ACC112 (cell line): ENCODE measurements at regions not wholly inside any gene's neighbourhood (a gene's known extent, or its start where the extent isn't known, plus 50 kb on each side); places are given as distances from the start of the nearest gene placed in this dataset.
"Not testable (repeated sequence)": the region's sequence is repeated elsewhere in the genome, so short reads cannot be mapped to it uniquely, and the experiment has no call there.

Experiments
- H2AFZ ChIP-seq: fragments of 200-600 bp; sonication (generic); one replicate; pipeline ENCODE4 v1.6.0; 2017; ENCODE audit warnings: antibody characterized with exemption, low read length; ENCODE audit not compliant: unreplicated experiment
- H3K27ac ChIP-seq: fragments of 200-600 bp; sonication (generic); 2 replicates; pipeline ENCODE4 v1.5.1; 2014; ENCODE audit warnings: low read depth, mild to moderate bottlenecking, antibody characterized with exemption, low read length, moderate library complexity
- H3K27me3 ChIP-seq: fragments of 200-600 bp; sonication (generic); 2 replicates; pipeline ENCODE4 v1.6.1; 2014; ENCODE audit warnings: mild to moderate bottlenecking, antibody characterized with exemption, low read length, moderate library complexity, mixed read lengths; ENCODE audit not compliant: insufficient read depth
- H3K36me3 ChIP-seq: fragments of 200-600 bp; sonication (generic); 2 replicates; pipeline ENCODE4 v1.6.1; 2016; ENCODE audit warnings: mild to moderate bottlenecking, antibody characterized with exemption, low read length, moderate library complexity, mixed read lengths; ENCODE audit not compliant: insufficient read depth
- H3K4me1 ChIP-seq: fragments of 200-600 bp; sonication (generic); one replicate; pipeline ENCODE4 v1.6.1; 2016; ENCODE audit warnings: low read length, mixed read lengths; ENCODE audit not compliant: insufficient read depth, unreplicated experiment, control insufficient read depth
- H3K4me3 ChIP-seq: fragments of 200-600 bp; sonication (generic); 2 replicates; pipeline ENCODE4 v1.5.1; 2014; ENCODE audit warnings: mild to moderate bottlenecking, low read depth, low read length
- H3K79me2 ChIP-seq: fragments of 200-600 bp; sonication (generic); one replicate; pipeline ENCODE4 v1.6.0; 2016; ENCODE audit warnings: low read length; ENCODE audit not compliant: control insufficient read depth, unreplicated experiment, insufficient read depth

DNA sequence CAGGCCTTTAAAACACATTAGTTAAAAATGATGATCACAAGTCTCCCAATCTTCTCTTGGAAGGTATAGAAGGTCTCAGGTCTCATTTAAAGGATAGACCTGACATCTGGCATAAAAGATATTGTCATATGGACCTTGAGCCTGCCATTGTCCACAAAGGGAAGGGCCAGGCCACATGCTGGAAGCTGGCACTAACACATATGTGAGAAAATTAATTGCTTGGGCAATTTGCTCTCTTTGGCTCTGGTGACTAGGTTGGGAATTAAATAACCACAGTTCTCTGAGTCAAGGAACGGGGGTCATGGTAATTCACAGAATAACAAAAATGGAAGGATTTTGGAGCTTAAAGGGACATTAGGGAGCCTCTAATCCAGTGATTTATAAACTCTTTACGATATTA is 727.3 kb downstream of the BCL11A start:
- Histone ChIP-seq H3K27ac (no peak overlapping the region), H3K4me1 (no peaks in the 10 kb centered on the region), H3K36me3 (no peaks in the 10 kb centered on the region), H3K79me2 (no peaks in the 10 kb centered on the region), H3K27me3 (no peaks in the 10 kb centered on the region), H2AFZ (no peak overlapping the region), H3K4me3 (no peak overlapping the region)

DNA sequence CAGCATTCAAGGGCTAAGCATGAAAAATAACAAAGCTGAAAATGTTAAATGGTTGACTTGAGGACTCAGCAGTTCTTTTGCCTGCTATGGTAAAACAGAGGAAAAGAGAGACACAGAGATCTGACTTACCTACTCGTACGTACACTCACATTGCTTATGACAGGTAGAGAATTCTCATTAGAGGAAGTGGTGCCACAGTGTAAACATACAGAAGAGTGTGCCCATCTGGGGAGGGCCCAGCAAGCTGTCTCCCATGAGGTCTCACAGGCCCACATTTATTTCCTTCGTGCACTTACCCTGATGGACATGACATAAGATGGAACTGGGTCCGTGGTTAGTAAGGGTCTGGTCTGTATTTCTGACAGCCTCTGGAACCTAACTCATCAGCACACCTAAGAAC is 729.1 kb downstream of the BCL11A start:
- Histone ChIP-seq H3K4me3 (no peak overlapping the region), H3K27ac (no peak overlapping the region), H2AFZ (no peak overlapping the region), H3K36me3 (no peaks in the 10 kb centered on the region), H3K4me1 (no peaks in the 10 kb centered on the region), H3K79me2 (no peaks in the 10 kb centered on the region), H3K27me3 (no peaks in the 10 kb centered on the region)

DNA sequence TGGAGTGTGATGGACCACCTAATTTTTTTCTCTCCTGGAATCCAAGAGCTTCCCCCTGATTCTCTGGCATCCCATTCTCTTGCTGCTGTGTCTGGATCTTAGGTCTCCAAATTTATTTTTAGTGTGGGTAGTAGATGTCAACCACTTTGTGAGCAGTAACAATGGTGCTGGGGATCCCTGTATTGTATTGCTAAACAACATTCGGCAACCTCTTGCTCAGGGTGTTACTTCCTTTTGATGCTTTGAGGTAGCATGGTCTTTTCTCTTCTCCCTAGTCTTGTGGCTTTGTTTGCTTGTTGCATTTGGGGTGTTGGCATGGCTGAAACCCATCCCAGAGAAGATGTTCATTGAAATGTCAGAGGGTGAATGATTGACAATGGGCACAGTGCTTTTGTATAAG is 737.4 kb downstream of the BCL11A start:
- Histone ChIP-seq H3K36me3 (no peaks in the 10 kb centered on the region), H2AFZ (no peak overlapping the region), H3K27me3 (no peaks in the 10 kb centered on the region), H3K79me2 (no peaks in the 10 kb centered on the region), H3K27ac (no peak overlapping the region), H3K4me1 (no peaks in the 10 kb centered on the region), H3K4me3 (no peak overlapping the region)

DNA sequence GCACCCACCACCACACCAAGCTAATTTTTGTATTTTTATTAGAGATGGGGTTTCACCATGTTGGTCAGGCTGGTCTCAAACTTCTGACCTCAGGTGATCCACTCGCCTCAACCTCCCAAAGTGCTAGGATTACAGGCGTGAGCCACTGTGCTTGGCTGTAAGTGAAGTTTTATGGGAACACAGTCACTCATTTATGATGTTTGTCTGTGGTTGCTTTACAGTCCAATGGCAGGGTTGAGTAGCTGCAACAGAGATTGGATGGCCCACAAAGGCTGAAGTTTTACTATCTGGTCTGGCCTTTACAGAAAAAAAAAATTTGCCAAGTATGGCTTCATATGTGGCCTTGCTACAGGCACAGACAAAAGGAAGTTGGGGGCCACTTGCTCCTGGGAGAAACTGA is 743.2 kb downstream of the BCL11A start:
- H3K36me3 ChIP-seq, H2AFZ ChIP-seq, H3K27ac ChIP-seq, H3K27me3 ChIP-seq, H3K79me2 ChIP-seq, H3K4me1 ChIP-seq, H3K4me3 ChIP-seq: not testable (repeated sequence)

DNA sequence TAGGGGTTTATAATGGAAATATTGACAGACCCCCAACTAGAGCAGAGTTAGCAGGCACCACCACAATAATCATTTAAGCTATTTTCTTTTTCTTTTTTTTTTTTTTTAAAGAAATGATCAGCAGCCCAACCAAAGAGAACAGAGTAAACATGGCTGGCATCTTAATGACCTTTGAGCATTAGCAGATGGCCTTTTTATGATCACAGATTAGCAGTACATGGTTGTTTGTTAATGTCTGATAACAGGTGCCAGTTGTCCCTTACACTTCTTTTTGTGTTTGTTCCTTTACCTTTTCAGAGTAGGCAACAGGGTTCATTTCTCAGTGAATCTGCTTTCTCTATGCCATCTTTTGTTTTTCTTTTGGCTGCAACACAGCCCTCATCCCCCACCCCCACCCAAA is 747.0 kb downstream of the BCL11A start:
- H3K4me3 ChIP-seq, result no peak overlapping the region
- H3K27ac ChIP-seq, result no peak overlapping the region
- no peaks in the 10 kb centered on the region for H3K36me3 ChIP-seq
- H3K79me2 ChIP-seq, result no peaks in the 10 kb centered on the region
- H2AFZ ChIP-seq, result no peak overlapping the region
- H3K4me1 ChIP-seq, result no peaks in the 10 kb centered on the region
- no peaks in the 10 kb centered on the region for H3K27me3 ChIP-seq

DNA sequence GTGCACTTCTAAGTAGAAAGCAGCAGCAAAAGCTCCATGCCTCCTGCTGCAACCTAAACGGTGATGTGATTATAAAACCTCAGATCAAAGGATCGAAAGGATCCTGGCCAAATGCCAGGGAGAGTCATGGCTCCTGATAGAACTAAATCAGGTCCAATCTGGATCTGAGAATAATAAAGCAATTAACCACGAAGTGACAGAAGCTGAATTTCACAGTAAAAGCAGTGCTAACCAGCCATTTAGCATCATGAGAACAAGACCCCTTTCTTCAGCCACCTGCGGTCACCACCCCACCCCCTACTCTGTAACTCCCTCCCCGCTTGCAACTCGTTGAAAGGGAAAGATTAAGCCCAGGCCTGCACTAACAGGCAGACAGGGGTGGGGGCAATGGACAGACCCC is 748.7 kb downstream of the BCL11A start:
- no peaks in the 10 kb centered on the region for H3K36me3 ChIP-seq
- H3K27me3 ChIP-seq, result no peaks in the 10 kb centered on the region
- H3K4me1 ChIP-seq, result no peaks in the 10 kb centered on the region
- no peak overlapping the region for H2AFZ ChIP-seq
- H3K4me3 ChIP-seq, result no peak overlapping the region
- H3K79me2 ChIP-seq, result no peaks in the 10 kb centered on the region
- H3K27ac ChIP-seq, result no peak overlapping the region

DNA sequence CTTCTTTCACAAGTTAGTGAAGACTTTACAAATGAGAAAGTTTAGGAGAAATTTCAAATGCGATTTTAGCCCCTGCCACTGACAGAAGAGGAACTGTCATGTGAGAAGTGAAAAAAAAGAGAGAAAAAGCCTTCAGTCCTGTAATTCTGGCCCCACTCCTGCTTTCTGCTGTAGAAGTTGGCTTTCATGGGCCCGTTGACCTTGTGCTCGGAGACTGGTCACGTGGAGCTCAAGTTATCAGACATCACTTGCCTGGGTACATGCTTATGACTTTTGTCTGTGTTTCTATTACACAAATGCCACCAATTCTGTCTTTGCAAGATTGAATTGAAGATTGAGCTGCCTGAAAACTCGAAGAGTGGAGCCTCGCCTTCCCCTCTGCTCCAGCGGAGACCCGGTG is 749.9 kb downstream of the BCL11A start:
- no peaks in the 10 kb centered on the region for H3K36me3 ChIP-seq
- no peak overlapping the region for H3K27ac ChIP-seq
- H2AFZ ChIP-seq, result no peak overlapping the region
- H3K79me2 ChIP-seq, result no peaks in the 10 kb centered on the region
- no peaks in the 10 kb centered on the region for H3K4me1 ChIP-seq
- H3K27me3 ChIP-seq, result no peaks in the 10 kb centered on the region
- no peak overlapping the region for H3K4me3 ChIP-seq

DNA sequence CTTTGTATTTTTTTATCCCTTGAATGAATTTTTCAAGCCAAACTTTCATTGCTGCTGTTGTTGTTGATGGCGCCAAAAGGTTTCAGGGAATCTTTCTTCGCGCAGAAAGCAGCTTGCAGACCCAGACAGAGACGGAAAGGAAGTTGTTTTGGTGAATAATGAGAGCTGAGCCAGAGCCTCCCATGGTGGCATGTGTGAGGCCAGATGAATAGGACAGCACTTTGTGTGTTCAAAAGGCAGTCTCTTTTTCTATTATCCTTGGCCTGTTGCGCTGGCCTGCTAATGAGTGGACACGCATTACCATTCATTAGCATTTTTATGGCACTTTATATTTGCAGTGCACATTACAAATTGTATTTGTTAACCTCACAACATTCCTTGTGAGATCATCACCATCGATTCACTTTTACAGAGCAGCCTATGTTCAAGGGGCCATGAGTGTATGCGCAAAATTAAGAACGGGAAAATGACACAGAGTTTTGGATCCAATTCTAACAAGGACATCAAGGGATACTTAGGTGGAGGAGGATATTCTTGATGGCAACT is 754.7 kb downstream of the BCL11A start:
- Histone ChIP-seq H3K4me1 (no peaks in the 10 kb centered on the region), H3K27ac (no peak overlapping the region), H3K4me3 (no peak overlapping the region), H3K36me3 (no peaks in the 10 kb centered on the region), H3K27me3 (no peaks in the 10 kb centered on the region), H2AFZ (no peak overlapping the region), H3K79me2 (no peaks in the 10 kb centered on the region)

DNA sequence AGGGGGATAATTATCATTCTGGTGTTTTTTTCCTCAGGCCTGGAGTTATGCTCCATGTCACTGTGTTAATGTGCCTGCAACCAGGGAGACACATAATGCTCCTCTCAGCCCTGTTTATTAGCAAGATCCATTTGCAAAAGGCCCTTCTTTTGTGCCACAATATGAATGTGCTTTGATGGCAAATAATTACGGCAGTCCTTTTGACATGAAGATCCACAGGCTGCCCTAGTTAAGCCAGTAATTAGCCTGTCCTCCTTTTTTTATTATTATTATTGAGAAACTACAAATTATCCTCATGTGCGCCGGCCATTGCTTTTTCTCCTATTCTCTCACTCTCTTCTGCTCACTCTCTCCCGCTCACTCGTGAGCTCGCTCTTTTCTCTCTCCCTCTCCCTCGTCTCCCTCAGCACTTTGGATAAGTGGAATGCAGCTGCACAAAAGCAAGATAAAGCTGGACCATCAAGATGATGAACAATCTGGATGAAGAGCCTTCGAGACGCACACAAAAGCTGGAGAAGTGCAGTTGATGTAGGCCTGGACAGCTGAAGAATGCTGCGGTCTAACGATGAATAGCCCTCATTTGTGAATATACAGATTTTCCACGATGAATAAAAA is 762.3 kb downstream of the BCL11A start:
- H2AFZ ChIP-seq, result no peak overlapping the region
- no peak overlapping the region for H3K27ac ChIP-seq
- no peaks in the 10 kb centered on the region for H3K27me3 ChIP-seq
- H3K36me3 ChIP-seq, result no peaks in the 10 kb centered on the region
- no peaks in the 10 kb centered on the region for H3K4me1 ChIP-seq
- H3K79me2 ChIP-seq, result no peaks in the 10 kb centered on the region
- H3K4me3 ChIP-seq, result no peak overlapping the region

DNA sequence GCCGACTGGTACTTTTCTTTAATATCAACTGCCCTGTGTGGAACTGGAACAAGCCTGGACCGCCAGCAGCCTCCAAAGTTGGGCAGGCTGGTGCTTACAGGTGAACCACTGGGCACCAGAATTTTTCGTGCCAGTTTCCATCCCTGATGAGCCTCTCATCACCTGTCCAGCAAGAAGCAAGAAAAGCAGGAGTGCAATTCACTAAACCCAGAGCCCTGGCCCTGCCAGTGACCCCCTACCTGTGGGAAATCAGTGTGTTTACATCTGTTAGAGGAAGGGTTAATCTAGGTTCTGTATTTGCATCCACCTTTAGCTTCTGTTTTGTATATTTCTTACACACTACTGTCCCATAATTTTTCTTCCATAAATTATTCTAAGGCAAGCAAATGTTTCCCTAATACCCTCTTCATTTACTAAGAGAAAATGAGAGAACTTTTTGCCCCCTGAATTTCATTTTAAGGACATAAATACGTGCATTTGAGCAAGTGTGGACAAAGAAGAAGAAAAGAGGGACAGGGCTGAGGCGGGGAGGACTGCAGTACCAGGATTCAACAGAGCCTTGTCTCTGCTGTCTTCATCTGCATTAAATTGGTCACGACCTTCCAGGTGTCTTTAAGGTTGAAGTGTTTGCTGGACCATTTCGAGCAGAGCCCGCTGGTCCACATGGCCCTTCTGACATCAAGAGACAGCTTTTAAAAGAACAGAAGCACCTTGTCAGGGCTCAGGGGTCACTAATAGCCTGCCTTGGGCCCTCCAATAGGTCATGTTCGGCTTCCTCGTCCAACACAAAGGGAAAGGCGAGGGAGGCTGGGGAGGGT is 763.1 kb downstream of the BCL11A start:
- Histone ChIP-seq H3K4me1 (no peaks in the 10 kb centered on the region), H3K79me2 (no peaks in the 10 kb centered on the region), H2AFZ (no peak overlapping the region), H3K36me3 (no peaks in the 10 kb centered on the region), H3K27ac (no peak overlapping the region), H3K4me3 (no peak overlapping the region), H3K27me3 (no peaks in the 10 kb centered on the region)

DNA sequence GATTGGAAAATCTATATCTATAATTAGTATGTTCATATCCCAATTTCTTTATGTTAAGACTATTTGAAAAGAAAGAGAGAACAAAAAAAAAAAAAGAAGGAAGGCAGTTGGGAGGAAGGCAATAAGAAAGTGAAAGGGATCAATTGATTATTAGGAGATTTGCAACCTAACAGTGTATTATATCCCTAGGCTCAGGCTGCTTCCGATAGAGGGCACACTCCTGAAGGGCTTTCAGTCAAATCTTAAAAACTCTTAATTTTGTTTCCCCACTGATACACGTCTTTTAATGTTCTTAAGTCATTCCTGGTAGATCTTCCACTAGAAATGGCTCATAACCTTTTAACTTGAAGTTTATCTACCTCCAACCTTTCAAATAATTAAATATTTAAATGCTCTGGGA is 763.9 kb downstream of the BCL11A start:
- Histone ChIP-seq H2AFZ (no peak overlapping the region), H3K27ac (no peak overlapping the region), H3K79me2 (no peaks in the 10 kb centered on the region), H3K36me3 (no peaks in the 10 kb centered on the region), H3K27me3 (no peaks in the 10 kb centered on the region), H3K4me1 (no peaks in the 10 kb centered on the region), H3K4me3 (no peak overlapping the region)
